ENCODE measurements at regions not wholly inside any gene's neighbourhood (a gene's known extent, or its start where the extent isn't known, plus 50 kb on each side); places are given as distances from the start of the nearest gene placed in this dataset.

DNA sequence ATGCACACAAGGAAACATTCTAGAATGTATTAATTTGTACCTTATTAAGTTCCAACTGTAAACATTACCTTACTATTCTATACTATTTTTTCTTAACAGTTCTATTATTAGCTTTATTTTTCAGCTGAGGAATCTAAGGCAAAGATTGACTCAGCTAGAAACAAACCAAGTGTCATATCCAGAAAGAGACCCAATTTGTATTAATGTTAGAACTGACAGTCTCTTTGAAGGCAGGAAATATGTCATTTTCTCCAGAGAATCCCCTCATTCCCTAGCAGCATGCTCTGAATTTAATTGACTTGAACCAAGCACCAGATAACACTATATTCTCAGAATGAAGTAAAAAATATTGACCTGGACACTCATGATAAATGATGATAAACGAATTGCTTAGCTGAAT, 81.4 kb upstream of the PLPPR5 start:
- WGBS, 2 donors: 29 to 38% methylated on average over 1 of the region's 1 CpG
- intact Hi-C loops (cut with DNase I): no loop called here
- H3K36me3 ChIP-seq: no peaks in the 10 kb centered on the region
- no peak for FAIRE-seq
- TF ChIP-seq CTCF (IDR thresholded peaks at IDR 0.05): no peak
- no peaks in the 10 kb centered on the region for H3K9me3 ChIP-seq
- H3K27ac ChIP-seq: no peak overlapping the region
- ATAC-seq: no peak
- no peak overlapping the region for H3K4me3 ChIP-seq
- no peaks in the 10 kb centered on the region for H3K27me3 ChIP-seq
- no peak for DNase-seq
- no peaks in the 10 kb centered on the region for H3K4me1 ChIP-seq

DNA sequence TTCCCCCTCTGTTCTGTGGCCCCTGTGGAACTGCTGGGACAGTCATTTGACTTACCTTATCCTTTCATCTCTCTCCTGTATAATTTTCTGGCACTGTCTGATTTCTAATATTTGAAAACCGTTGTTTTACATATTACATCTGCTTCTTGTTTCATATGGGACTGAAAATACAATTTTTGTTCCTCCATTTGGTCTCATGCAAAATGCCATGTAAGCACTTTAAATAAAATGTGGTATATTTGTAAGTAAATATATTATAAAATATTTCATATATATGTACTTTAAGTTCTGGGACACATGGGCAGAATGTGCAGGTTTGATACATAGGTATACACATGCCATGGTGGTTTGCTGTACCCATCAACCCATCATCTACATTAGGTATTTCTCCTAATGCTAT, 93.9 kb upstream of the PLPPR5 start:
- WGBS, 2 donors: 72 to 89% methylated on average over 1 of the region's 1 CpG
- no peak for FAIRE-seq

DNA sequence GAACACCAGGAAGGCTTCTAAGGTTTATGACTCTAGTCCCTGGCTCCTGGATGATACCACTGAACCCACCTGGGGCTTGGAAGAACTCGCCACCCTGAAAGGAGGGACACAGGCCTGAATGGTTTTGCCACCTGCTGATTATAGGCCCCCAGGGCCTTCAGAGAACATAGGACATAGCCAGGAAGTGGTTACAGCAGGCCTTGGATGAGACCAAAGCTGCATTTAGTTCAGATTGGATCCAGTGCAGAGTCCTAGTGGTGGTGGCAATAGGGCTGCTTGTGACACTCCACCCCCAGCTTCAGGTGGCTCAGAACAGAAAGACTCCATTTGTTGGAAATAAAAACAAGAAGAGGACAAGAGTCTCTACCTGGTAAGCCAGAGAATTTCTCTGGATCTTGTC, 101.6 kb upstream of the PLPPR5 start:
- no peak for ATAC-seq
- no peak for FAIRE-seq
- H3K4me1 ChIP-seq: no peaks in the 10 kb centered on the region
- no peak overlapping the region for H3K4me3 ChIP-seq
- no peak for DNase-seq
- intact Hi-C loops (cut with DNase I): no loop called here
- no peaks in the 10 kb centered on the region for H3K9me3 ChIP-seq
- H3K27ac ChIP-seq: no peak overlapping the region
- WGBS, 2 donors: 76 to 86% methylated on average over 1 of the region's 1 CpG
- H3K27me3 ChIP-seq: no peaks in the 10 kb centered on the region
- TF ChIP-seq CTCF (IDR thresholded peaks at IDR 0.05): no peak
- H3K36me3 ChIP-seq: no peaks in the 10 kb centered on the region

More for the DNA sequence above, 93.9 kb upstream of the PLPPR5 start:
- no peak for TF ChIP-seq CTCF (IDR thresholded peaks at IDR 0.05)
- no peak for ATAC-seq
- intact Hi-C loops (cut with DNase I): no loop called here
- no peak for DNase-seq
- Histone ChIP-seq H3K4me3 (no peak overlapping the region), H3K9me3 (no peaks in the 10 kb centered on the region), H3K36me3 (no peaks in the 10 kb centered on the region), H3K4me1 (peaks cover 0 to 5% (median 0%) of the 10 kb centered on the region in 3 donors), H3K27me3 (no peaks in the 10 kb centered on the region), H3K27ac (no peak overlapping the region)

DNA sequence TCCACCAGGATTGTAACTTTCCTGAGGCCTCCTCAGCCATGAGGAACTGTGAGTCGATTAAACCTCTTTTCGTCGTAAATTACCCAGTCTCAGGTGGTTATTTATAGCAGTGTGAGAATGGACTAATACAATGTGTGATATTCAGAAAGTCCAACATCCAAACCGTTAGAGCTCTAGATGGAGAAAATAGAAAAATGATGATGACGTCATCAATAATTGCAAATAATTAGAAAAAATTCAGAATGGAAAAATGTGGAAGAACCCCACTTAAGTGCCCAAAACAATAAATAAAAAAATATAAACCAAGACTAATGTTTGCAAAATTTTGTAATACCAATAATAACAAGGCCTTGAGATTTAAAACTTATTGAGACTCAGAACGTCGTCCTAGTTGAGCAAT, 103.0 kb upstream of the PLPPR5 start:
- H3K36me3 ChIP-seq: no peaks in the 10 kb centered on the region
- no peaks in the 10 kb centered on the region for H3K9me3 ChIP-seq
- H3K27me3 ChIP-seq: no peaks in the 10 kb centered on the region
- no peak for TF ChIP-seq CTCF (IDR thresholded peaks at IDR 0.05)
- FAIRE-seq: no peak
- no peak overlapping the region for H3K27ac ChIP-seq
- H3K4me3 ChIP-seq: no peak overlapping the region
- no peaks in the 10 kb centered on the region for H3K4me1 ChIP-seq
- ATAC-seq: no peak
- 80 to 82% methylated on average over 7 of the region's 7 CpGs for WGBS, 2 donors
- DNase-seq: no peak
- intact Hi-C loops (cut with DNase I): no loop called here

GRCh38 chr1:99110140-99111041, 105.7 kb upstream of the PLPPR5 start:
- no peak overlapping the region for H3K27ac ChIP-seq
- H3K27me3 ChIP-seq: no peaks in the 10 kb centered on the region
- no peaks in the 10 kb centered on the region for H3K36me3 ChIP-seq
- intact Hi-C loops (cut with DNase I): no loop called here
- no peak for FAIRE-seq
- ATAC-seq: no peak
- no peak for DNase-seq
- no peaks in the 10 kb centered on the region for H3K4me1 ChIP-seq
- no peak for TF ChIP-seq CTCF (IDR thresholded peaks at IDR 0.05)
- no peaks in the 10 kb centered on the region for H3K9me3 ChIP-seq
- 40 to 49% methylated on average over 6 of the region's 6 CpGs for WGBS, 2 donors
- H3K4me3 ChIP-seq: no peak overlapping the region

All from pancreas (tissue), 10 donors.